HFFc6 (cell line): ENCODE measurements at regions not wholly inside any gene's neighbourhood (a gene's known extent, or its start where the extent isn't known, plus 50 kb on each side); places are given as distances from the start of the nearest gene placed in this dataset.
"Not testable (repeated sequence)": the region's sequence is repeated elsewhere in the genome, so short reads cannot be mapped to it uniquely, and the experiment has no call there.

Source experiments
- DNase-seq: peaks from one replicate; pipeline ENCODE4 v3.0.0-alpha.2; 2018
- H3K27ac Mint-ChIP-seq: 2 replicates; pipeline ENCODE4 v1.8.0; 2020; ENCODE audit warnings: mild to moderate bottlenecking, mixed read lengths
- H3K27me3 Mint-ChIP-seq: 2 replicates; pipeline ENCODE4 v1.8.0; 2021; ENCODE audit warnings: mild to moderate bottlenecking, moderate library complexity, mixed read lengths; ENCODE audit not compliant: insufficient read depth
- H3K36me3 Mint-ChIP-seq: 2 replicates; pipeline ENCODE4 v1.8.0; 2021; ENCODE audit warnings: low read depth, mixed read lengths
- H3K4me1 Mint-ChIP-seq: 2 replicates; pipeline ENCODE4 v1.8.0; 2020; ENCODE audit warnings: low read depth, mixed read lengths
- H3K4me3 Mint-ChIP-seq: 2 replicates; pipeline ENCODE4 v1.8.0; 2020; ENCODE audit warnings: mild to moderate bottlenecking, moderate library complexity, mixed read lengths
- H3K9me3 Mint-ChIP-seq: 2 replicates; pipeline ENCODE4 v1.8.0; 2020; ENCODE audit warnings: mild to moderate bottlenecking, mixed read lengths
- CTCF ChIP-seq: fragments of 200-600 bp; sonication (generic); IDR thresholded peaks from 2 replicates; pipeline ENCODE4 v1.5.0; 2021; ENCODE audit warnings: antibody characterized with exemption, mild to moderate bottlenecking

- Mint-ChIP-seq H3K27ac (no peak overlapping the region), H3K36me3 (no peaks in the 10 kb centered on the region), H3K4me3 (no peak overlapping the region), H3K4me1 (peaks cover 29% of the 10 kb centered on the region), H3K27me3 (no peaks in the 10 kb centered on the region), H3K9me3 (no peaks in the 10 kb centered on the region)
- DNase-seq, result peak; percentile 36
- TF ChIP-seq CTCF, result no peak
Measured at GRCh38 chr21:15669247-15669646, 60.5 kb upstream of the USP25 start.

DNA sequence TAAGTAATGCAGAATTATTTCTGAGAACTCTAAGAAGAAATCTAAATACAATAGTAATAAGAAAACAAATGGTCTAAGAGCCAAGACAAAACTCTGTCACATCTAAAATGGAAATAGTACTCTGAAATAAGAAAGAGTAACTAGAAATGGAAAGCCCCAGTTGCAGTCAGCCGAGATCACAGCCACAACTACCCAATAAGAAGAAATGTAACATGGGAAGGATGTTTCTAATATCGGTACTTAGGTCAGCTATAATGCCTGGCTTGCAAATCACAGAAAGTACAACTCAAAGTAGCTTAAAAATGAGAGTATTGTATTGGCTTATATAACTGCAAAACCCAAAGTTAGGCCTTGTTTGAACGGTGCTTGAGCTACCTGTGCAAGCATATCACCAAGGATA is 58.6 kb upstream of the USP25 start:
- no peak for TF ChIP-seq CTCF
- no peaks in the 10 kb centered on the region for H3K27me3 Mint-ChIP-seq
- no peak overlapping the region for H3K27ac Mint-ChIP-seq
- H3K4me3 Mint-ChIP-seq, result no peak overlapping the region
- peaks cover 29% of the 10 kb centered on the region for H3K4me1 Mint-ChIP-seq
- DNase-seq, result no peak
- no peaks in the 10 kb centered on the region for H3K36me3 Mint-ChIP-seq
- no peaks in the 10 kb centered on the region for H3K9me3 Mint-ChIP-seq

DNA sequence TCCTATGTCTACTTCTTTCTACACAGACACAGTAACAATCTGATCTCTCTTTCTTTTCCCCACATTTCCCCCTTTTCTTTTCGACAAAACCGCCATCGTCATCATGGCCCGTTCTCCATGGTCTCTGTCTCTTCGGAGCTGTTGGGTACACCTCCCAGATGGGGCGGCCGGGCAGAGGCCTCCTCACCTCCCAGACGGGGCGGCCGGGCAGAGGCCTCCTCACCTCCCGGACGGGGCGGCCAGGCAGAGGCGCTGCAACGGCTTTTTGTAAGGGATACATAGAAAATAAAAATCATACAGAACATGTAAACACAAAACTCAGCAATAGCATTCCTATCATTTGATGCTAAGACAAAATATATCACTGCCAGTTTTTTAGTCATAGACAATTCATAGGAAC is 57.2 kb upstream of the USP25 start:
- H3K4me3 Mint-ChIP-seq, H3K36me3 Mint-ChIP-seq, H3K27ac Mint-ChIP-seq, DNase-seq, H3K9me3 Mint-ChIP-seq, H3K27me3 Mint-ChIP-seq: not testable (repeated sequence)
- H3K4me1 Mint-ChIP-seq, result peaks cover 19% of the 10 kb centered on the region

GRCh38 chr21:15676935-15677334 is 52.8 kb upstream of the USP25 start:
- Mint-ChIP-seq H3K36me3 (0 out of 2 replicates have a peak, but pooled peaks cover 5% of the 10 kb centered on the region), H3K4me1 (peaks cover 3% of the 10 kb centered on the region), H3K9me3 (peaks cover 8% of the 10 kb centered on the region; the same call in 1 of the 2 replicates), H3K27me3 (no peaks in the 10 kb centered on the region), H3K4me3 (no peak overlapping the region), H3K27ac (no peak overlapping the region)
- no peak for TF ChIP-seq CTCF
- DNase-seq, result no peak

DNA sequence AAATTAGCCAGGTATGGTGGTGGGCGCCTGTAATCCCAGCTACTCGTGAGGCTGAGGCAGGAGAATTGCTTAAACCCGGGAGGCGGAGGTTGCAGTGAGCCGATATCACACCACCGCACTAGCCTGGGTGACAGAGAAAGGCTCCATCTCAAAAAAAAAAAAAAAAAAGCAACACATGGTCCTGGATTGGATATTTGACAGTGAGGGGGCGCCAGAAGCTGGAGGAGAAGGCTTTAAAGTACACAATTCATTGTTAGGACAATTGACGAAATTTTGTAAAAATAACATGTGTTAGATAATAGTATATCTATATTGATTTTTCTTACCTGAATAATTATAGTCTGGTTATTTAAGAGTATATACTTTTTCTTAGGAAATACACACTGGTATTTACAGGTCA is 50.2 kb upstream of the USP25 start:
- 0 out of 2 replicates have a peak, but pooled peaks cover 5% of the 10 kb centered on the region for H3K36me3 Mint-ChIP-seq
- DNase-seq, result no peak
- no peaks in the 10 kb centered on the region for H3K27me3 Mint-ChIP-seq
- no peak overlapping the region for H3K4me3 Mint-ChIP-seq
- H3K4me1 Mint-ChIP-seq, result peaks cover 16% of the 10 kb centered on the region
- no peak overlapping the region for H3K27ac Mint-ChIP-seq
- H3K9me3 Mint-ChIP-seq, result peaks cover 8% of the 10 kb centered on the region; the same call in 1 of the 2 replicates
- TF ChIP-seq CTCF, result no peak
